ENCODE measurements at regions not wholly inside any gene's neighbourhood (a gene's known extent, or its start where the extent isn't known, plus 50 kb on each side); places are given as distances from the start of the nearest gene placed in this dataset.

DNA sequence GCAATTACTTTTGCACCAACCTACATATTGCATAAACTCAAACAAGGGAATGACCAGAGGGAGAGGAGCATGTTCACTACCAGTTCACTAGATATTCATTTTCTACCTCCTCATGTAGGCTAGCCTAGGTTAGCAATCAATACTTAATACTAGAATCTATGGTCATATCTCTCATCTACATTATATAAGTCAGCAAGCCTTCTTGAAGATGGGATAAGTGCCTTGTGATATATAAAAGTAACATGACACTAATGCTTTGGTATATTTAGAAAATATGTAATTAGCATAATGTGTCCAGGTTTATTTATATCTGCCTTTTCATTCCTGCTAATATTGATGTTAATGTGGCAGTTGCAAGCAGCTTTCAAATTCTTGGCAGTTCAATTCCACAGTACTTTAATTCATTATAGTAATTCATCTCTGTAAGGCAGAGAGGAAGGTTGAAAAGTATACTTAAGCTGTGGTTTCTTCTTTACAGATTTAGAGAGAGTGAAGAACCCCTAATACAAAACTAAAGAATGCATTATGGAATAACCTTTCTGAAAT is 1613.2 kb upstream of the ACO1 start:
- no peak overlapping the region for H3K4me3 ChIP-seq
- no TSS peak for BruUV-seq (replicated peaks)
- H3K27me3 ChIP-seq (ENCODE audit: insufficient read depth, low read depth) = no peaks in the 10 kb centered on the region
- intact Hi-C loops (cut with micrococcal nuclease; ENCODE audit: unreplicated experiment) = no loop called here
- DNase-seq = no peak
- H2AFZ ChIP-seq = no peak overlapping the region
- TF ChIP-seq, protein P1, sequence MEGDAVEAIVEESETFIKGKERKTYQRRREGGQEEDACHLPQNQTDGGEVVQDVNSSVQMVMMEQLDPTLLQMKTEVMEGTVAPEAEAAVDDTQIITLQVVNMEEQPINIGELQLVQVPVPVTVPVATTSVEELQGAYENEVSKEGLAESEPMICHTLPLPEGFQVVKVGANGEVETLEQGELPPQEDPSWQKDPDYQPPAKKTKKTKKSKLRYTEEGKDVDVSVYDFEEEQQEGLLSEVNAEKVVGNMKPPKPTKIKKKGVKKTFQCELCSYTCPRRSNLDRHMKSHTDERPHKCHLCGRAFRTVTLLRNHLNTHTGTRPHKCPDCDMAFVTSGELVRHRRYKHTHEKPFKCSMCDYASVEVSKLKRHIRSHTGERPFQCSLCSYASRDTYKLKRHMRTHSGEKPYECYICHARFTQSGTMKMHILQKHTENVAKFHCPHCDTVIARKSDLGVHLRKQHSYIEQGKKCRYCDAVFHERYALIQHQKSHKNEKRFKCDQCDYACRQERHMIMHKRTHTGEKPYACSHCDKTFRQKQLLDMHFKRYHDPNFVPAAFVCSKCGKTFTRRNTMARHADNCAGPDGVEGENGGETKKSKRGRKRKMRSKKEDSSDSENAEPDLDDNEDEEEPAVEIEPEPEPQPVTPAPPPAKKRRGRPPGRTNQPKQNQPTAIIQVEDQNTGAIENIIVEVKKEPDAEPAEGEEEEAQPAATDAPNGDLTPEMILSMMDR (conservative IDR thresholded peaks at IDR 0.05) = no peak
- TF ChIP-seq EZH2 (IDR thresholded peaks at IDR 0.05; ENCODE audit: low read depth) = no peak
- no peaks in the 10 kb centered on the region for H3K79me2 ChIP-seq (ENCODE audit: low read depth)
- H3K4me2 ChIP-seq = no peak overlapping the region
- H3K36me3 ChIP-seq (ENCODE audit: low read depth) = no peaks in the 10 kb centered on the region
- H3K9me3 ChIP-seq (ENCODE audit: insufficient read depth, low read depth) = no peaks in the 10 kb centered on the region
- H3K9me2 ChIP-seq (ENCODE audit: insufficient read depth) = no peaks in the 10 kb centered on the region
- no peaks in the 10 kb centered on the region for H4K20me1 ChIP-seq (ENCODE audit: insufficient read depth)
- ChIA-PET CTCF (no interaction called here), POLR2A (ENCODE audit: unreplicated experiment) (no interaction called here)
- no peaks in the 10 kb centered on the region for H3F3A ChIP-seq (ENCODE audit: insufficient read depth, low read depth)
- no peak overlapping the region for H3K27ac ChIP-seq
- no peaks in the 10 kb centered on the region for H3K4me1 ChIP-seq (replicated peaks; ENCODE audit: insufficient read depth)

DNA sequence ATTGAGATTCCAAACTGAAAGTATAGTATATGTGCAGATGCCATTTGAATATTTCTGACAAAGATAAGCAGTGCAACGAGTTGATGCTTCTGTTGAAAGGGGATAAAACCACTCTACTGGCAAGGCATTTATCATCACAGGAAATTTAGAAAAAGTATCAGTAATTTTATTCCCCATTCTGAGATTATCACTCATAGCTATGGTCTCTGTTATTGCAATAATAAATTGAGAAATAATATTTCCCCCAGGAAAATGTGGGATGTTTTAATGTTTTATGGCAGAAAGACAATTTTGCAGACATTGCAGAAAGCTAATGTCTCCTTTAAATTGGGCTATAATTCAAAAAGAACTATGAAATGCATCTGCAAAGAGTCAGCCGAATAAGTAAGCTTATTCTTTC is 1612.7 kb upstream of the ACO1 start:
- no peaks in the 10 kb centered on the region for H4K20me1 ChIP-seq (ENCODE audit: insufficient read depth)
- H3K4me1 ChIP-seq (replicated peaks; ENCODE audit: insufficient read depth) = no peaks in the 10 kb centered on the region
- H3K9me3 ChIP-seq (ENCODE audit: insufficient read depth, low read depth) = no peaks in the 10 kb centered on the region
- BruUV-seq (replicated peaks) = no TSS peak
- no peaks in the 10 kb centered on the region for H3F3A ChIP-seq (ENCODE audit: insufficient read depth, low read depth)
- H3K27me3 ChIP-seq (ENCODE audit: insufficient read depth, low read depth) = no peaks in the 10 kb centered on the region
- intact Hi-C loops (cut with micrococcal nuclease; ENCODE audit: unreplicated experiment) = no loop called here
- no peaks in the 10 kb centered on the region for H3K36me3 ChIP-seq (ENCODE audit: low read depth)
- H3K4me3 ChIP-seq = no peak overlapping the region
- H2AFZ ChIP-seq = no peak overlapping the region
- POLR2A ChIA-PET (ENCODE audit: unreplicated experiment) = no interaction called here
- H3K27ac ChIP-seq = no peak overlapping the region
- CTCF ChIA-PET = no interaction called here
- no peak overlapping the region for H3K4me2 ChIP-seq
- no peak for DNase-seq
- H3K9me2 ChIP-seq (ENCODE audit: insufficient read depth) = no peaks in the 10 kb centered on the region
- no peak for TF ChIP-seq EZH2 (IDR thresholded peaks at IDR 0.05; ENCODE audit: low read depth)
- TF ChIP-seq, protein P1 (conservative IDR thresholded peaks at IDR 0.05) = no peak
- no peaks in the 10 kb centered on the region for H3K79me2 ChIP-seq (ENCODE audit: low read depth)

DNA sequence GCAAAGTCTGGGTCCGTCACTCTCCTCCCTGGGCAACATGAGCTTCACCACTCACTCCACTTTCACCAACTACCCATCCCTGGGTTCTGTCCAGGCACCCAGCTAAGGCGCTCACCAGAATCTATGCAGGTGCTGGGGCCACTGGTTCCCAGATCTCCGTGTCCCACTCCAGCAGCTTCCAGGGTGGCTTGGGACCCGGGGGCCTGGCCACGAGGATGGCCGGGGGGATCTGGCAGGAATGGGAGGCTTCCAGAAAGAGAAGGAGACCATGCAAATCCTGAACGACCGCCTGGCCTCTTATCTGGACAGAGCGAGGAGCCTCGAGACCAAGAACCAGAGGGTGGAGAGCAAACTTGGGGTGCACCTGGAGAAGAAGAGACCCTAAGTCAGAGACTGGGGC is 1611.0 kb upstream of the ACO1 start:
- no TSS peak for BruUV-seq (replicated peaks)
- no peak overlapping the region for H2AFZ ChIP-seq
- H3K4me1 ChIP-seq (replicated peaks; ENCODE audit: insufficient read depth) = no peaks in the 10 kb centered on the region
- H3K4me2 ChIP-seq = no peak overlapping the region
- H3K9me2 ChIP-seq (ENCODE audit: insufficient read depth) = no peaks in the 10 kb centered on the region
- H3K79me2 ChIP-seq (ENCODE audit: low read depth) = no peaks in the 10 kb centered on the region
- H3K9me3 ChIP-seq (ENCODE audit: insufficient read depth, low read depth) = no peaks in the 10 kb centered on the region
- CTCF ChIA-PET = no interaction called here
- H3K36me3 ChIP-seq (ENCODE audit: low read depth) = no peaks in the 10 kb centered on the region
- H3F3A ChIP-seq (ENCODE audit: insufficient read depth, low read depth) = no peaks in the 10 kb centered on the region
- intact Hi-C loops (cut with micrococcal nuclease; ENCODE audit: unreplicated experiment) = no loop called here
- no peak overlapping the region for H3K27ac ChIP-seq
- no peak overlapping the region for H3K4me3 ChIP-seq
- H4K20me1 ChIP-seq (ENCODE audit: insufficient read depth) = no peaks in the 10 kb centered on the region
- no peak for TF ChIP-seq EZH2 (IDR thresholded peaks at IDR 0.05; ENCODE audit: low read depth)
- TF ChIP-seq, protein P1 (conservative IDR thresholded peaks at IDR 0.05) = no peak
- DNase-seq = no peak
- no peaks in the 10 kb centered on the region for H3K27me3 ChIP-seq (ENCODE audit: insufficient read depth, low read depth)
- POLR2A ChIA-PET (ENCODE audit: unreplicated experiment) = no interaction called here

Measured in PC-9 (cell line).